Retina (tissue), 1 donor: ENCODE measurements at regions not wholly inside any gene's neighbourhood (a gene's known extent, or its start where the extent isn't known, plus 50 kb on each side); places are given as distances from the start of the nearest gene placed in this dataset.

ENCODE experiments used
- DNase-seq: peaks from one replicate; pipeline ENCODE4 v3.0.0-alpha.2; 2016

GRCh38 chr1:38534473-38534823 lies 325.1 kb downstream of the RRAGC start:
- no peak for DNase-seq

- DNase-seq: no peak
These were observed 325.6 kb downstream of the RRAGC start for GRCh38 chr1:38533772-38534472.

GRCh38 chr1:38530957-38531356 lies 328.6 kb downstream of the RRAGC start:
- DNase-seq: no peak

GRCh38 chr1:38529946-38530345 lies 329.6 kb downstream of the RRAGC start:
- DNase-seq: no peak

GRCh38 chr1:38529391-38529790 lies 330.2 kb downstream of the RRAGC start:
- DNase-seq: no peak

GRCh38 chr1:38528623-38529022 lies 330.9 kb downstream of the RRAGC start:
- no peak for DNase-seq

GRCh38 chr1:38527373-38527966 lies 332.1 kb downstream of the RRAGC start:
- DNase-seq: no peak

GRCh38 chr1:38526046-38526445 lies 333.5 kb downstream of the RRAGC start:
- no peak for DNase-seq

GRCh38 chr1:38525343-38526043 lies 334.1 kb downstream of the RRAGC start:
- DNase-seq: no peak

- DNase-seq: no peak
These were observed 335.4 kb downstream of the RRAGC start for GRCh38 chr1:38524025-38524641.

- DNase-seq: no peak
These were observed 336.0 kb downstream of the RRAGC start for GRCh38 chr1:38523568-38523939.

GRCh38 chr1:38522915-38523567 lies 336.5 kb downstream of the RRAGC start:
- no peak for DNase-seq

GRCh38 chr1:38516560-38516959 lies 343.0 kb downstream of the RRAGC start:
- DNase-seq: no peak

GRCh38 chr1:38512789-38513188 lies 346.8 kb downstream of the RRAGC start:
- DNase-seq: no peak

- DNase-seq: no peak
These were observed 347.4 kb downstream of the RRAGC start for GRCh38 chr1:38512024-38512767.

GRCh38 chr1:38508232-38508631 lies 351.3 kb downstream of the RRAGC start:
- no peak for DNase-seq

GRCh38 chr1:38507563-38507962 lies 352.0 kb downstream of the RRAGC start:
- no peak for DNase-seq

- DNase-seq: no peak
These were observed 353.6 kb downstream of the RRAGC start for GRCh38 chr1:38505944-38506343.

- peak; percentile 56 for DNase-seq
These were observed 356.8 kb downstream of the RRAGC start for GRCh38 chr1:38502758-38503157.

- DNase-seq: no peak
These were observed 358.7 kb downstream of the RRAGC start for GRCh38 chr1:38500891-38501290.

GRCh38 chr1:38500352-38500751 lies 359.2 kb downstream of the RRAGC start:
- no peak for DNase-seq

GRCh38 chr1:38498686-38499085 lies 360.9 kb downstream of the RRAGC start:
- peak; percentile 54 for DNase-seq
